Suppressor macrophage treated with lipopolysaccharide for 4 hours (primary cell): ENCODE measurements at regions not wholly inside any gene's neighbourhood (a gene's known extent, or its start where the extent isn't known, plus 50 kb on each side); places are given as distances from the start of the nearest gene placed in this dataset.
A peak's percentile ranks its signal among the peaks of the same experiment; 100 is the strongest.
"Not testable (repeated sequence)": the region's sequence is repeated elsewhere in the genome, so short reads cannot be mapped to it uniquely, and the experiment has no call there.

Source experiments
- DNase-seq: peaks from one replicate; pipeline ENCODE4 v3.0.0-alpha.2; 2020

DNA sequence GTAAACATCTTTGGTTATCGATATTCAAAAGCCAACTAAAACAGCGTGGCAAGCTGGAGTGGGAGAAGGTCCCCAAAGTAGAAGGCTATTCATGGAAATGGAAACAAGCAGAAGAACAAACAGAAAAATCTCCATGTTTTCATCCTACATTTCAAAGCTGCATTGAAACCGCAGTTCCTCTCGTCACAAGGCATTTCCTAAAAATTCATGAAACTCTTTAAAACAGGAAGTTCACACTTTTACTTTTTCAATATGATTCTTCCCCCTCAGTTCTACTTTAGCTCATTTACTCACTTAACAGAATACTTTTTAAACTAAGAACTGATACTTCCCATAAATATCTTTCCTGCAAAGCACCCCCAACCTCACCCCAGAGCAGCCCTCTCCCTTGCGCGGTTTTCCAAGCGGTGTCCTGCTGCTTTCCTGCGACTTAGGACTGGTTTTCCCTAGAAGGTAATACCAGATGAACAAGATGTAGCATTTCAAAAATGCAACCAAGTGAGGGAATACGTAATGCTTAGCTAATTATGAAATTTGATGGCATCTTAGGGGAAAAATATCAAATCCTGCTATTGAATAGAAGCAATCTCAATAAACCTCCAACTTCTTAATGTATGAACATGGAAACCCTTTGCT, 228.3 kb upstream of the PKN2 start:
- peak; percentile 30 for DNase-seq

DNA sequence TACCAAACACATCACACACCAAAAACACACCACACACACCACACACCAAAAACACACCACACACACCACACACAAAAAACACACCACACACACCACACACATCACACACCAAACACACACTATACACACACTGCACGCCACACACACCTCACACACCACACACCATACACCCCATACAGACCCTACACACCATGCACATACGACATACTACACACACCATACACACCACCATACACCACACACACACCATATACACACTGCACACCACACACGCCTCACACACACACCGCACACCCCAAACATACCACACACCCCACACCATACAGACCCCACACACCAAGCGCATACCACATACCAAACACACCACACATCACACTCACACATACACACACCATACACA, 226.9 kb upstream of the PKN2 start:
- no peak for DNase-seq

DNA sequence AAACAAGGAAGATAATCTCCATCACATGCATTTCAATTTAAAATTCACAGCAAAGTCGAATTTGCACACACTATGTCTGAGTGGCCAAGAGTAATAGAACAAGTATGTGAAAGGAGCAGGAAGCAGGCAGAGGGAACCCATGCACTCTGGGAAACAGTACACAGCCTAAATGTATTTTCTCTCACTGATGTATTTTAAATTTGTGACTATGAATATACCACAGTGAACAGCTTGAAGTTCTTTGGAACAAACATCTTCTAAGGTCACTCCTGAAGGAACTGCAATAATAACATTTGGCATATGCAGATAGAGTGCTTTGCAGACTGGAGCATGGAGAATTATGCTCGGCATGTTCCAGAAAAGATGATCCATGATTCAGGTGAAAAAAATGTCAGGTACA, 223.1 kb upstream of the PKN2 start:
- DNase-seq = no peak

DNA sequence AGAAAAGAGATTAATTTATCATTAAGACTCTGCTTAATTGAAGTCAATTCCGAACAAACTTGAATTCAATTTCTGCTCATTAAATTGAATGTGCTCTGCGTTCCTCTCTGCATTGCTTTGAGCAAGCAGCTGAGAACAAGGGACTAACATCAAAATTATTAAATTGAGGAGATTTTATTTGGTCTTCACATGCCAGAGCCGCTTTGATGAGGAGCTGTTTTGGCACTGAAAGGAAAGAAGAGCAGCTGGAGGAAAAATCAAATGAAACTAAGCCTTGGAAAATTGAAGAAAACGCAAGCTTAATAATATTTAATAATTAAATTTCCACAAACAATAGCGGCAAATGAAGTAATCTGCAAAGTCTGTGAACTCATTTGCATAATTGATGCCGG, 222.0 kb upstream of the PKN2 start:
- DNase-seq = no peak

DNA sequence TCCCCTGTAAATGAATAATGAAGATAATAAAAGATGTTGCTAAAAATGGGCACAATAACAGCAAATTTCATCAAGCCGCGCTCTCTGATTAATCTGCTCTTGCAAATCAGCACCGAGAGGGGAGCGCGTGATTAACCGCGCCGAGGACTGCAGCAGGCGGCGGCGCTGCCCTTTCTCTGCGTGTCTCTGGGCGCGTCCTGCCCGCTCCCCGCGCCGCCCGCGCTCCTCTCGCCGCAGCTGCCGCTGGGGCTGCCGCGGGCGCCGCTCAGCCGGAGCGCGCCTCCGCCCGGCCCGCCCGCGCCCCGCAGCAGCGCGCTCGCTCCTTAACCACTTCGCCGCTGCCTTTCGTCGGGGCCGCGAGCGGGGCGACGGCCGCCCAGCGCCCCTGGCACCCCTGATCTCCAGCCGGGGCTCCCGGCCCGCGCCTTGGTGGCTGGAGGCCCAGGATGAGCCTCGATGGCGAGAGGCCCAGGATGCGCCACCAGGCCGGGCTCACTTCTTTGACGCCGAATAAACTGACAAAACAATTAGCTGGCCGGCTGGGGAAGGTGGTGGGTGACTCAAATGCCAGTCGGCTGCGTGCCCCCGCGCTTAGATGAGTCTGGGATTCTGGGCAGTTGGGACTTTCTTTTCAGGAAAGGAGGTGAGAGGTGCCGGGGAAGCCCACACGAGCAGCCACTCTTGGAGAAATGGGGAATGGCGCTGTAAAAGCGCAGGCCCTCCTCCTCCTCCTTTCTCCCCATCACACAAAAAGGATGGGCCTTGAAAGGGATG, 221.4 kb upstream of the PKN2 start:
- DNase-seq = no peak

DNA sequence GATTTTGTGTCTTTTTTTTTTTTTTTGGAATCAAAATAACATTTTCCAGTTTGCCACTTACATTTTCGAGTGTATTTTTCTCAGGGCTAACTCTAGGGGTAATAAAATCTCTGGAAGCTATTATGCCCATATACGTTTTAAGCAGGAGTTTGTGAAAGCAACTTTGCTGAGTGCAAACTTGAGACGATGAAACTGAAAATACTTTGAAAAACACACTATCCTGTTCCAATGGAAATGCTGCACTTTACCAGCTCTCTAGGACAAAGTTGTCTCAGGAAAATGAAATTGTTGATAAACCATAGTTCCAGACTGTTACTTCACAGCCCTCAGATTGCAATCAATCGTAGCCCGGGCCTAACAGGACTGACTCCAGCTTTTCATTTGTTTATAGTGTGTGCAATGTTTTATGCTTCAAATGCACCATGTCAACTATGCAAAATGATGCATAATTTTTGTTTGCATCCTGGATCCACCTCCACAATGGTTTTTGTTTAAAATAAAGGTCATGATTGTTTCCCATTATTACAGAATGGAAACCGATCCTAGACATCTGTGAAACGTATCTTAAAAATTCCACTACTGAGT, 220.6 kb upstream of the PKN2 start:
- DNase-seq = no peak

DNA sequence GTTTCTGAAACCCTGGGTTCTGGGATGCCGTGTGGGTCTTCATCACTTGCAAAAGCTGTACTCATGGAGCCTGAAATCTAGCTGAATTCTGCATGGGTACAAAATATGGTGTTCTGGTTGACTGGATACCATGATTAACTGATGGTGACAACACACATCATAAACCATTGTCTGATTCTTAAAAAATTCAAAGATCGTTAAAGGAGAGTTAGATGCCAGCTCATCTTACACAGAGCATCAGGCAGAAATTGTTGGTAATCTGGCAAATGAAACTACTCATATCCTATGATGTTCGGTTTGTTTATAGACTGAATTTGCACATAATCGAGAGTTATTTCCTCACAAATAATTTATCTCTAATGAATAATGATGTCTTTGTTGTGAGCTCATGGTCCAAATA, 218.1 kb upstream of the PKN2 start:
- DNase-seq = no peak

DNA sequence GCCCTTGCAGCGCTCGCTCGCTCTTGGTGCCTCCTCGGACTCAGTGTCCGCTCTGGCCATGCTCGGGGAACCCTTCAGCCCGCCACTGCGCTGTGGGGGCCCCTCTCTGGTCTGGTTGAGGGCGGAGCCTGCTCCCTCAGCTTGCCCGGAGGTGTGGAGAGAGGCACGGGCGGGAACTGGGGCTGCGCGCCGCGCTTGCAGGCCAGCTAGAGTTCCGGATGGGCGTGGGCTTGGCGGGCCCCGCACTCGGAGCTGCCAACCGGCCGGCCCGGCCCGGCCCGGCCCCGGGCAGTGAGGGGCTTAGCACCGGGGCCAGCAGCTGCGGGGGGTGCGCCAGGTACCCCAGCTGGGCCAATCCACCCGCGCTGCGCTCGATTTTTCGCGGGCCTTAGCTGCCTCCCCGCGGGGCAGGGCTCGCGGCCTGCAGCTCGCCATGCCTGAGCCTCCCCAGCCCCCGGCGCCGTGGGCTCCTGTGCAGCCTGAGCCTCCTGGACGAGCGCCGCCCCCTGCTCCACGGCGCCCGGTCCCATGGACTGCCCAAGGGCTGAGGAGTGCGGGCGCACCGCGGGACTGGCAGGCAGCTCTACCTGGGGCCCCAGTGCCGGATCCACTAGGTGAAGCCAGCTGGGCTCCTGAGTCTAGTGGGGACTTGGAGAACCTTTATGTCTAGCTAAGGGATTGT, 217.0 kb upstream of the PKN2 start:
- no peak for DNase-seq

DNA sequence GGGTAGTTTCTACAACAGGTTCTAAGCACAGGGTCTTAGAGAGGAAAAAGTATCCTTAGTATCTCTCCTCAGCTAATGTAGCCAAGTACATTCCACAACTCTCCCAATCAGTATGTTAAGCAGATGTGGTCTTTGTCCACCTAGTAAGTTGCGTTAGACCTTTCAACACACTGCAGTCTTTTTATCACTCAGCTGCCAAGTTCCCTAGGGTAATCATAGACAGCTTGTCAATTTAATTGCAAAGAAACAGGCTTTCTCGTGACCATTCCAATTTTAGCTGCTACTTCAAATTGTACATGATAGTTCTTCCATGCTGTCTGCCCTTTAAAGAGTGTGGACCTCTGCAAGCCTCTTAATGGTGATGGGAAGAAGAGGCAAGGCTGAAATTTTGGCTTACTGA, 211.8 kb upstream of the PKN2 start:
- no peak for DNase-seq

DNA sequence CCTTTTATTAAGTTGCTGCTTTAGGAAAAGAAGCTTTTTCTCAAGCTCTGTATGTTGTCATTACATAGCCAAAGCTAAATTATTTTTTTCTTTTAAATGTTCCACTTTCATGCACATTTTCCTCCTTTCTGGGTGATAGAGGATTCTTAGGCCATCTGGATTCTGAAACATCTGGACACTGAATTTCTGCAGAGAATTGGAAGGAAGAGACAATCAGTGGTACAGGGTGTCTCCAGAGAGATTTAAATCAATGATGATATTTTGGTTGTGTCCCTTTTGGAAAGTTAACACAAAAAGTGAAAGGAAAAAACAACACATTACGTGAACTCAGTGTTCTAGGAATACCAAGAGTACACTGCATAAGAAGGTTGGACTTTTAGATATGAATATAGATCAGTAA, 211.4 kb upstream of the PKN2 start:
- DNase-seq = no peak

DNA sequence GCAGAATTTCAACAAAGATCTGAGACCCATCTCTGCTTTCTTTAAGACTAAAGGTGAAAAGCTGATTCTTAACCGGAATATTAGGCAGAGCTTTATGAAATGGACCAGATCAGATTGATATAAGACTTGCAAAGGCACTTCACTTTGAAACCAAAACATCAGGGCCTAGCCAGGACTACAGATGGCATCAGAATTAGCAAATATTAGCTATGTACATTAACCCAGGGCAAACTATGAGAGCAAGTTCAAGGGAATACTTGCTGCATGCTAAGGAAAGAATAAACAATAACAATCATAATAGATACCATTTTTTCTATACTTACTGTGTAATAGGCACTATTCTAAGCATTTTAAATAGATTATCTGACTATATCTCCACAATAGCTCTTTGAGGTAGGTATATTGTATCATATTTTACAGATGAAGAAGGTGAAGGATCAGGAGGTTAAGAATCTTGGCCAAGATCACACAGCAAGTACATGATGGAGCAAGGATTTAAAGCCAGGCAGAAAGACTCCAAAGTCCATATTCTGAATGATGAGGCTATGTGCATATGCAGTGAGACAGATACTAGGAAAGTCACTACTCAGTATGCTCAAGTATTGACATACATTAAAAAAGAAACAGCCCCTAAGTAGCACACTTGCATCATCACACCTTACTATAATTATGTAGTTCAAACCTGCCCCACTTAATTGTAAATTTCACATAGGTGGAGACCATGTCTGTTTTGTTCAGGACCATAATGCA, 209.3 kb upstream of the PKN2 start:
- no peak for DNase-seq

DNA sequence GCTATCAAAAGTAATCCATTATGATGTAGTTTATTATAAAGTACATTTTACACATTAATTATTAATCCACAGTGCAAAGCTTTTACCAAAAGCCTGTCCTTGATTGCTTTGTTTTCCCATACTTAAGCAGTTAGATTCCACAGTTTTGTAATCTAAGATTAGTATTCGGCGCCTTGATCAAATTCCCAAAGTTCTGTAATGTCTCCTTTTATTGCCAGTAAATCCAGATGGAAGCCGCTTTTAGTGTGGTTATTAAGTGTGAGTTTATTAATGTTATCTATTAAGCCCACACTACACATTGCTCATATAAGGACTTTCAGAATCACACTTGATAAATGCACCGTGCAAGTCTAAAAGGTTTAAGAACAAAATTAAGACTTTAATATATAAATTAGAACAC, 199.2 kb upstream of the PKN2 start:
- no peak for DNase-seq

DNA sequence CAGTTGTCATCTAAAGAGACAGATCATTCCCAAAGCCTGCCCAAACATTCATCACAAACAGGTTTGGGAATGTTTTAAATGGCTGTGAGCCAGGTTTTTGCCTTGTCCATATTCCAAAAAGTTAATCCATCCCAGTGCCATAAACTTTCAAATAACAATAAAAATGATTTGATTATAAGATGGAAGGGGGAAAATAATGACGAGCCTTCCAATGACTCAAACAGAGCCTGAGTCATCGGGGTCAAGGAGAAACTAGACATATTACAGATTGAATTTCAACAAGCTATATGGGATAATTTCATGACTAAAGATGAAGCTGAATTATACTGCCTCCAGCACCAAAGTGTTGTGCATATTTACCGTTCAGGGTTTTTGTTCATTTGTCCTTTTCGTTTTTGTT, 195.8 kb upstream of the PKN2 start:
- no peak for DNase-seq

DNA sequence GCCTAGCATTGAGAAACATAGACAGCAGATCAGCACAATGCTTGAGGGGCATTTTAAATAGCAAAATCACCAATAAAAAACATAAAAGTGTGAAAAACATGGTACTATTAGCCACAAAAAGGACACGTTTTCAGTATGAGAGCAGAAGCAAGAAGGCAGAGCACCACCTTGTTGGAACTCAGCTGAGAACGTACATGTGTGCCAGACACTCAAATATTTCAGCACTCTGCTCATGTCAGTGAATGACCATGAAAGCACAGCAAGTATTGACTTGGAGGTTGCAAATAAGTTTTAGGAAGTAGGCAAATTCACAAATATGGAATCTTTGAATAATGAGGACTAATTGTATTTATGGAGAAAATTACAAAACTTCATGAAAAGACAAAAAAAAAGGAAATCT, 193.4 kb upstream of the PKN2 start:
- DNase-seq = no peak

DNA sequence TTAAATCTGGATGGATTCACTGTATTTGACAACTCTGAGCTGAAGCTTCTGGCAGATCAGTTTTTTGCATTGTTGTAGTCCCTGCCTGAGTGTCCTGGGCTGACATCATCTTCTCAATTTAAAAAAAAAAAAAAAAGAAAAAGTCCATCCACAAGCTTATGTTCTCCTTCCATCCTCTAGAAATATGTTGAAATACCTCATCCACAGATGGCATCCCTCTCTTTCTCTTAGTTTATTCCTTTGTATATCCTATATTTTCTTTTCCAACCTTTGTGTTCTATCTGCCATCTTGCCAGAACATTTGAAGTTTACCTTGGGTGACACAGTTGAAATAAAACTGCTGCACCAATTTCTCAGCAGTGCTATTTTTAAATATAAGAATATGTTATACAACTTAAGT, 184.4 kb upstream of the PKN2 start:
- no peak for DNase-seq

DNA sequence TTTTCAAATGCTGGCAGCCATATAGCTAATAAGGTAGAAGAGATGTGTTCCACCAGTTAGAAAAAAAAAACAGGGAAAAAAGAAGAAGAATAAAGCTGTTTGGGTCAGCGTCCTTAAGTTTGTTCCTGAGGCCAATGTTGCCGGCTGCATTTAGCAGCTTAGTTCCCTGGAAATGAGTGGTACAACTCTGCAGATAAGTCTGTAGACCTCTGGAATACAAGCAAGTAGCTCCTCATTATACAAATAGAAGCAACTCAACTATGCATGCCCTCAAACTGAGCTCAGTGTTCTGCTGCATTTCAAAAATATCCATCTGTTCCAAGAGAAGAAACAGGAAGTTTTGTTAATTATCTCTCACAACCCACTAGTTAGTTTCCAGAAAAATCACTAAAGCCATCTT, 181.2 kb upstream of the PKN2 start:
- DNase-seq = no peak

DNA sequence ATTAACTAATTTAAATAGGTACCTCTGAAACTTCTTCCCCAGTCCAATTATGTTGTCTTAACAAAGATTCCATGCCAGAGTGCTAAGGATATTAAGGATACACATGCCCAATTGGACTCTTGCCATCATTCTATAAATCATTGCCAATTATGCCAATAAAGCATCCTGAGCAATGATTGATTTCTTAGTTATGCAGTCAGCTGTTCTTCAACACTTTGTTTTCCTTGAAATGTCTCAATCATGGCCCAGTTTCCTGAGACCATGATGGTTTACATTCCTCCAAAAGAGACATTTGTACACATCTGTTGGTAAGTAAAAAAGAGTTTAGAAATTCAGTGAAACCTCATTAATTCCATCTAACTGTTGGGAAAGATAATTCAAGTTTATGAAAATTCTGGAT, 180.4 kb upstream of the PKN2 start:
- DNase-seq = no peak

DNA sequence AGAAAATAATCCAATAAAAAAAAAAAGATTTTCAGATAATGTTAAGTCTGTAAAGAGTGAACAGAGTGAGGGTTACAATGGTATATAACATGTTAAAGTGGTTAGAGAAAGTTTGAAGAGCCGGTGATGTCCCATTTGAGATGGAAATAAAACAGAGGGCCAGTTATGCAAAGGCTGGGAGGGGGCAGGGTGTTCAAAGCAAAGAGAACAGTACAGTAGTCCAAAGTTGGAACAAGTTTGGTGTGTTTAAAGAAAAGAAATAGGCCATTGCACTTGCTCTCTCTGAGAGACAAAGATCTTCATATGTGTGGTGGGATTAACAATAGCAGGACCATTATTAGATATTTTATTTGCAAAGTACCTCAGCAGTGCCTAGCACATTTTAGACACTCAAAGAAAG, 179.5 kb upstream of the PKN2 start:
- no peak for DNase-seq

DNA sequence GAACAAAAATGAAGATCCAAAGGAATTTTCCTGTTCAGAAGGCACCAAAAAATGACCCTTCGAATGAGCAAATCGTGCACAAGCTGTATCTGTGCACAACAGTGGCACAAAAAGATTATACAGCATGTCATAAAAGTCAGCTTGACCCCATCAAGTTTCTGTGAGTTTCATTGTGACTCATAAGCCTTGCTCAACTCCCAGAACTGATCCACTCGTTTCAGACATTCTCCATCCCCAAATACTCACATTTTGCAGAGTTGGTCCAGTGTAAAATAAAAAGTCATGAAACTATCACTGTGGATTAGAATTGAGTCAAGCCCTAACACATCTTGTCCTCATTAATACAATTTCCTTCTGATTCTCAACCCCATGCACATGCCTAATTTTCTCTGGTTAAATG, 174.7 kb upstream of the PKN2 start:
- DNase-seq = no peak

DNA sequence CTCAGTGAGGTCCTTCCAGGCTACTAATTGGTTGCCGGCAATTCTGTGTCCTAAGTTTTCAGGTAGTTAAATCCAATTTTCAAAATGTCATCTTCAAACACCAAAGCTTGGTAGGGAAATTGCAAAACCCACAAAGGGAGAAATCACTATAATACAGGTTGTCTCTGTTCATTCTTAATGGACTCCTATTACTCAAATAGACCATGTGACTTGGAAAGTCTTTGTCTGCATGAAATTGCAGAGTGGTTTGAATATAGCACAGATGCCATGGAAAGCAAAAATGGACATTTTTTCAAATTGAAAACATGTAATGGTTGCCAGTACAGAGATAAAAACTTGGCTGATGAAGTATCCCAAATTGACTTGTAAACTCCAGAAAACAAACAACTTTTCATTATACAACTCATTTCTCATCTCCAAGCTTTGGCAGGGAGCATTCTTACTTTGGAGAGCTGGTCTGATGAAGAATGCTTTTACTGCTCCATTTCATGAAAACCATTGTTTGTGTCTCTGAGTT, 169.5 kb upstream of the PKN2 start:
- DNase-seq = no peak

DNA sequence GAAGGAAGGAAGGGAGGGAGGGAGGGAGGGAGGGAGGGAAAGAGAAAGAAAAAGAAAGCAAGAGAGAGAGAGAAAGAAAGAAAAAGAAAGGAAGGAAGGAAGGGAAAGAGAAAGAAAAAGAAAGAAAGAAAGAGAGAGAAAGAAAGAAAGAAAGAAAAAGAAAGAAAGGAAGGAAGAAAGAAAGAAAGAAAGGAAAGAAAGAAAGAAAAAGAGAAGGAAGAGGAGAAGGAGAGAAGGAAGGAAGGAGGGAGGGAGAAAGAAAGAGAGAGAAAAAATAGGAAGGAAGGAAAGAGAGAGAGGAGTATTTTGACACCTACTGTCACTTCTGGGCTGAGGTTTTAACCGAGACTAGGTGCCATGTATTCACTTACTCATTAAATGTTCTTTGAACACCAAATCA, 166.6 kb upstream of the PKN2 start:
- not testable (repeated sequence) for DNase-seq

DNA sequence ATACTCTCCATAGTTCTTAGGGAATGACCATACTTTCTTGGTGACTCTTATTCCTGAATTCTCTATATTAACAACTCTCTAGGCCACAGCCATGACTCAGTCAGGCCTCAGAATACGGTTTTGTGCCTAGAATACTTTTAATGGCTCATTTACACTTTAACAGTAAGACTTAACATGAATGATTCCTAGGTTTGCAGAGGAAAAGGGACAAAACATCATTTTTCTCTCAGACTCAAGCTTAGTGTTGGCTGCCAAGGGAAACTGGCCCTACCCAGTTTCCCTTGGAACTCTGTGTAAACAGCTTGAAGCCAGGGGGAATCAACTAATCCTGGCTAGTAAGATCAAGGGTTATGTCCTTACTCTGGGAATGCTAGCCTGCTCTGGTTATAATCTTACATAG, 164.9 kb upstream of the PKN2 start:
- DNase-seq = no peak
